IMR-90 (cell line): ENCODE measurements at regions not wholly inside any gene's neighbourhood (a gene's known extent, or its start where the extent isn't known, plus 50 kb on each side); places are given as distances from the start of the nearest gene placed in this dataset.
A peak's percentile ranks its signal among the peaks of the same experiment; 100 is the strongest.

Source experiments
- ATAC-seq: fragments of 200-7000 bp; cut with Tn5 transposase; 2 replicates; pipeline ENCODE4 v1.9.1; 2020; ENCODE audit warnings: low read depth, mild to moderate bottlenecking, moderate library complexity
- BruUV-seq: library from RNA; stranded (reverse); fragments of 400-500 nt; replicated peaks from 2 replicates; lab custom pipeline; 2021; lab: Mats Ljungman, UMichigan
- CTCF ChIA-PET: fragments of 300-600 bp; formaldehyde crosslinking; extraction: SDS; loops from one replicate; lab custom pipeline; 2021; ENCODE audit warnings: antibody characterized with exemption; lab: Yijun Ruan, JAX
- POLR2A ChIA-PET: fragments of 300-600 bp; sonication (Branson Sonifier 250); formaldehyde crosslinking; loops from one replicate; lab custom pipeline; 2022; ENCODE audit warnings: antibody characterized with exemption; ENCODE audit not compliant: unreplicated experiment; lab: Charles Lee
- DNase-seq: peaks from one replicate; pipeline ENCODE4 v3.0.0; 2013
- H2AFZ ChIP-seq: replicated peaks from 2 replicates; pipeline ENCODE3; 2013; ENCODE audit warnings: low read length, mild to moderate bottlenecking; ENCODE audit not compliant: poor library complexity
- H2AK5ac ChIP-seq: 2 replicates; pipeline ENCODE4 v1.6.1; 2013; ENCODE audit warnings: low read depth, low read length, inconsistent platforms
- H2AK9ac ChIP-seq: replicated peaks from 2 replicates; pipeline ENCODE3; 2013; ENCODE audit warnings: mild to moderate bottlenecking, low read depth, low read length, moderate library complexity; ENCODE audit not compliant: poor library complexity
- H2BK120ac ChIP-seq: 2 replicates; pipeline ENCODE4 v1.6.1; 2013; ENCODE audit warnings: low read depth, low read length, inconsistent platforms
- H2BK15ac ChIP-seq: 3 replicates; pipeline ENCODE4 v1.6.1; 2013; ENCODE audit warnings: low read depth, low read length, inconsistent platforms
- H2BK20ac ChIP-seq: 2 replicates; pipeline ENCODE4 v1.6.1; 2013; ENCODE audit warnings: low read depth, mild to moderate bottlenecking, inconsistent platforms, low read length, moderate library complexity
- H2BK5ac ChIP-seq: 2 replicates; pipeline ENCODE4 v1.6.1; 2013; ENCODE audit warnings: mild to moderate bottlenecking, low read depth, low read length, inconsistent platforms; ENCODE audit not compliant: poor library complexity, severe bottlenecking
- H3K14ac ChIP-seq: replicated peaks from 2 replicates; pipeline ENCODE4 v1.6.1; 2013; ENCODE audit warnings: low read depth, low read length, inconsistent platforms
- H3K18ac ChIP-seq: 2 replicates; pipeline ENCODE4 v1.6.1; 2013; ENCODE audit warnings: low read depth, low read length, control low read depth
- H3K23ac ChIP-seq: 2 replicates; pipeline ENCODE4 v1.6.1; 2013; ENCODE audit warnings: low read depth, low read length, inconsistent platforms
- H3K27ac ChIP-seq: 2 replicates; pipeline ENCODE4 v1.5.1; 2013; ENCODE audit warnings: mild to moderate bottlenecking, control low read depth, low read length; ENCODE audit not compliant: insufficient read depth
- H3K27me3 ChIP-seq: 2 replicates; pipeline ENCODE4 v1.6.1; 2013; ENCODE audit warnings: low read length; ENCODE audit not compliant: control insufficient read depth, insufficient read depth
- H3K36me3 ChIP-seq: 2 replicates; pipeline ENCODE4 v1.6.1; 2013; ENCODE audit warnings: low read length, mixed read lengths; ENCODE audit not compliant: control insufficient read depth, insufficient read depth
- H3K4ac ChIP-seq: 2 replicates; pipeline ENCODE4 v1.6.1; 2013; ENCODE audit warnings: low read depth, low read length, inconsistent platforms
- H3K4me1 ChIP-seq: 2 replicates; pipeline ENCODE4 v1.6.1; 2013; ENCODE audit warnings: low read length, mixed read lengths; ENCODE audit not compliant: control insufficient read depth, insufficient read depth
- H3K4me2 ChIP-seq: 2 replicates; pipeline ENCODE4 v1.6.1; 2013; ENCODE audit warnings: low read depth, mild to moderate bottlenecking, control low read depth, low read length, moderate library complexity
- H3K4me3 ChIP-seq: 2 replicates; pipeline ENCODE4 v1.5.1; 2013; ENCODE audit warnings: low read depth, mild to moderate bottlenecking, control low read depth, low read length, moderate library complexity; ENCODE audit not compliant: insufficient read depth
- H3K56ac ChIP-seq: 2 replicates; pipeline ENCODE4 v1.6.1; 2013; ENCODE audit warnings: low read length, inconsistent platforms; ENCODE audit not compliant: insufficient read depth; ENCODE audit errors: extremely low read depth
- H3K79me1 ChIP-seq, 2 experiments: 2 replicates each; pipeline ENCODE4 v1.6.1; 2013; ENCODE audit warnings: low read length in 2 of 2, inconsistent platforms in 1 of 2, low read depth in 1 of 2
- H3K9ac ChIP-seq: 2 replicates; pipeline ENCODE4 v1.6.1; 2013; ENCODE audit warnings: low read depth, low read length, control low read depth
- H3K9me1 ChIP-seq: 2 replicates; pipeline ENCODE4 v1.6.1; 2013; ENCODE audit warnings: low read length, inconsistent platforms; ENCODE audit not compliant: insufficient read depth
- H3K9me3 ChIP-seq: 2 replicates; pipeline ENCODE4 v1.6.1; 2013; ENCODE audit warnings: low read length; ENCODE audit not compliant: control insufficient read depth, insufficient read depth
- H4K20me1 ChIP-seq: 2 replicates; pipeline ENCODE4 v1.6.1; 2013; ENCODE audit warnings: low read length, inconsistent platforms; ENCODE audit not compliant: insufficient read depth
- H4K5ac ChIP-seq: 2 replicates; pipeline ENCODE4 v1.6.1; 2013; ENCODE audit warnings: mild to moderate bottlenecking, low read depth, low read length, control low read depth
- H4K8ac ChIP-seq, 2 experiments: 2 replicates each; pipeline ENCODE4 v1.6.1; 2013; ENCODE audit warnings: low read depth in 2 of 2, low read length in 2 of 2, control low read depth in 1 of 2, inconsistent platforms in 1 of 2
- H4K91ac ChIP-seq: 2 replicates; pipeline ENCODE4 v1.6.1; 2013; ENCODE audit warnings: low read depth, low read length, inconsistent platforms; ENCODE audit not compliant: insufficient read depth
- CEBPB ChIP-seq: IDR thresholded peaks from 2 replicates; pipeline ENCODE4 v1.6.1; 2012; ENCODE audit warnings: low read depth, low read length, improper control_type of control experiment
- POLR2A ChIP-seq: IDR thresholded peaks from 2 replicates; pipeline ENCODE4 v1.6.1; 2012; ENCODE audit warnings: mild to moderate bottlenecking, low read depth, low read length
- RFX5 ChIP-seq: IDR thresholded peaks from 2 replicates; pipeline ENCODE4 v1.8.0; 2012; ENCODE audit warnings: low read depth, mild to moderate bottlenecking, low read length, moderate library complexity
- WGBS, 2 experiments: methylation state at CpG; one replicate each; pipeline versions ENCODE4 v1.1.5 to v1.1.7; 2013; ENCODE audit warnings: missing lambda C conversion rate in 2 of 2; ENCODE audit not compliant: insufficient read length in 1 of 2; ENCODE audit errors: extremely low coverage in 2 of 2; 5-methylcytosine and 5-hydroxymethylcytosine counted together
- dilution Hi-C: fragments of 300-500 bp; cut with HindIII; formaldehyde crosslinking; loops from one replicate; pipeline ENCODE4 v1.14.3; 2018; ENCODE audit warnings: low sequenced_read_pairs; ENCODE audit not compliant: unreplicated experiment
- in situ Hi-C: fragments of 300-500 bp; cut with MboI; formaldehyde crosslinking; loops from 3 replicates; pipeline ENCODE4 v1.14.3; 2019; ENCODE audit warnings: low sequenced_read_pairs, inconsistent platforms, mixed read lengths
- intact Hi-C: fragments of 100-400 bp; cut with micrococcal nuclease; formaldehyde crosslinking; loops from 2 replicates; pipeline ENCODE4 v1.10.0; 2022

GRCh38 chr14:49954171-49954631 lies 61.3 kb downstream of the ARF6 start:
- Histone ChIP-seq H2AFZ (no peak overlapping the region), H2AK5ac (no peak overlapping the region), H3K23ac (no peak overlapping the region), H3K14ac (no peak overlapping the region), H2BK120ac (no peak overlapping the region), H3K9me3 (no peaks in the 10 kb centered on the region), H2BK5ac (peak overlapping the region; percentile 85), H4K8ac (no peak overlapping the region), H3K9ac (no peak overlapping the region), H3K4ac (no peak overlapping the region), H3K79me1 (no peaks in the 10 kb centered on the region), H3K27me3 (no peaks in the 10 kb centered on the region), H3K56ac (no peak overlapping the region), H2BK20ac (no peak overlapping the region), H4K91ac (no peak overlapping the region), H4K20me1 (no peaks in the 10 kb centered on the region), H3K4me2 (no peak overlapping the region), H3K18ac (peak overlapping the region; percentile 50; the same call in 1 of the 2 replicates), H3K4me1 (peaks cover 11% of the 10 kb centered on the region), H3K4me3 (no peak overlapping the region), H3K27ac (peak overlapping the region; percentile 36; the same call in 1 of the 2 replicates), H3K9me1 (peaks cover 14% of the 10 kb centered on the region), H4K5ac (no peak overlapping the region), H2AK9ac (no peak overlapping the region), H3K36me3 (no peaks in the 10 kb centered on the region), H2BK15ac (no peak overlapping the region; the same call in 2 of the 3 replicates)
- POLR2A ChIA-PET, result interaction anchor here (1.0 kb wide), 1 partner anchor 18 kb away, joined by 3 read pairs; no protein-coding TSS in a partner anchor
- TF ChIP-seq RFX5 (no peak), POLR2A (no peak), CEBPB (peak; percentile 8; the same call in 1 of the 2 replicates)
- CTCF ChIA-PET, result interaction anchor here (0.5 to 1.8 kb wide), 5 partner anchors 14 to 189 kb away, joined by 3 to 5 read pairs (median 3); no protein-coding TSS in a partner anchor
- ATAC-seq (peak; percentile 83), DNase-seq (peak; percentile 71)
- no TSS peak for BruUV-seq
- dilution Hi-C loops, result no loop called here
- intact Hi-C loops, result loop anchor here (1.0 kb wide), 1 partner anchor 18 kb away; no protein-coding TSS in a partner anchor
- no CpG with 5 or more reads among the region's 2 CpGs for whole genome bisulfite sequencing, 2 experiments
- in situ Hi-C loops, result no loop called here
